DND-41 (cell line): ENCODE measurements at regions not wholly inside any gene's neighbourhood (a gene's known extent, or its start where the extent isn't known, plus 50 kb on each side); places are given as distances from the start of the nearest gene placed in this dataset.

ENCODE experiments used
- CTCF ChIP-seq: IDR thresholded peaks from 2 replicates; pipeline ENCODE4 v1.5.1; 2012; ENCODE audit warnings: borderline replicate concordance, low read length, moderate library complexity, mild to moderate bottlenecking; ENCODE audit not compliant: poor library complexity, severe bottlenecking; ENCODE audit errors: extremely low read depth
- EZH2 ChIP-seq: IDR thresholded peaks from 3 replicates; pipeline ENCODE4 v1.6.1; 2012; ENCODE audit warnings: borderline replicate concordance, low read depth, mild to moderate bottlenecking, moderate library complexity, low read length, inconsistent platforms; ENCODE audit not compliant: severe bottlenecking

- no peak for TF ChIP-seq CTCF
- TF ChIP-seq EZH2, result no peak
These were observed 665.6 kb downstream of the TRIML1 start for GRCh38 chr4:188804861-188805260.
